Neural cell (in vitro differentiated cells): ENCODE measurements at regions not wholly inside any gene's neighbourhood (a gene's known extent, or its start where the extent isn't known, plus 50 kb on each side); places are given as distances from the start of the nearest gene placed in this dataset.
"Not testable (repeated sequence)": the region's sequence is repeated elsewhere in the genome, so short reads cannot be mapped to it uniquely, and the experiment has no call there.

ENCODE experiments used
- H2AFZ ChIP-seq: fragments of 200-600, 300-800 bp; sonication (generic), shearing (Covaris generic); 2 replicates; pipeline ENCODE4 v1.6.0; 2014; ENCODE audit warnings: low read depth, mild to moderate bottlenecking, antibody characterized with exemption, low read length, moderate library complexity
- H3F3A ChIP-seq: fragments of 200-600 bp; shearing (Covaris generic); 2 replicates; pipeline ENCODE4 v1.6.1; 2016; ENCODE audit warnings: mild to moderate bottlenecking, moderate library complexity, mixed read lengths, antibody characterized with exemption, low read length; ENCODE audit not compliant: insufficient read depth, poor library complexity, severe bottlenecking
- H3K27ac ChIP-seq: fragments of 200-600, 300-800 bp; sonication (generic), shearing (Covaris generic); 2 replicates; pipeline ENCODE4 v1.5.1; 2014; ENCODE audit warnings: mild to moderate bottlenecking, low read length, moderate library complexity
- H3K27me3 ChIP-seq: fragments of 300-800, 200-600 bp; sonication (generic), shearing (Covaris generic); 2 replicates; pipeline ENCODE4 v1.6.0; 2014; ENCODE audit warnings: mild to moderate bottlenecking, low read depth, low read length, moderate library complexity; ENCODE audit not compliant: insufficient read depth
- H3K36me3 ChIP-seq: fragments of 300-800, 200-600 bp; sonication (generic), shearing (Covaris generic); 2 replicates; pipeline ENCODE4 v1.5.1; 2014; ENCODE audit warnings: mild to moderate bottlenecking, antibody characterized with exemption, low read length, moderate library complexity; ENCODE audit not compliant: insufficient read depth
- H3K4me2 ChIP-seq: fragments of 300-800, 200-600 bp; sonication (generic), shearing (Covaris generic); 2 replicates; pipeline ENCODE4 v1.6.0; 2014; ENCODE audit warnings: mild to moderate bottlenecking, low read length
- H3K4me3 ChIP-seq: fragments of 300-800, 200-600 bp; sonication (generic), shearing (Covaris generic); 2 replicates; pipeline ENCODE4 v1.5.1; 2014; ENCODE audit warnings: mild to moderate bottlenecking, low read length, moderate library complexity
- H3K79me2 ChIP-seq: fragments of 200-600 bp; shearing (Covaris generic); replicated peaks from 2 replicates; pipeline ENCODE4 v1.6.0; 2014; ENCODE audit warnings: mild to moderate bottlenecking, low read length, moderate library complexity; ENCODE audit not compliant: insufficient read depth
- H3K9ac ChIP-seq: fragments of 300-800, 200-600 bp; sonication (generic), shearing (Covaris generic); 2 replicates; pipeline ENCODE4 v1.6.1; 2016; ENCODE audit warnings: mild to moderate bottlenecking, low read length, mixed read lengths
- H3K9me2 ChIP-seq: fragments of 200-600 bp; shearing (Covaris generic); 2 replicates; pipeline ENCODE4 v1.6.1; 2016; ENCODE audit warnings: mild to moderate bottlenecking, low read length, mixed read lengths; ENCODE audit not compliant: insufficient read depth
- H3K9me3 ChIP-seq: fragments of 200-600, 300-800 bp; sonication (generic), shearing (Covaris generic); 2 replicates; pipeline ENCODE4 v1.6.1; 2016; ENCODE audit warnings: mild to moderate bottlenecking, mixed run types, low read length, moderate library complexity, mixed read lengths
- H4K20me1 ChIP-seq: fragments of 200-600 bp; shearing (Covaris generic); 2 replicates; pipeline ENCODE4 v1.6.1; 2016; ENCODE audit warnings: mild to moderate bottlenecking, mixed run types; ENCODE audit not compliant: insufficient read depth
- EP300 ChIP-seq: fragments of 450-650 bp; conservative IDR thresholded peaks from 2 replicates; pipeline ENCODE4 v1.6.1; 2014; ENCODE audit warnings: antibody characterized with exemption, mild to moderate bottlenecking, moderate library complexity; ENCODE audit not compliant: poor library complexity, severe bottlenecking
- EZH2 ChIP-seq: fragments of 200-600, 300-800 bp; shearing (Covaris generic), sonication (generic); IDR thresholded peaks from 2 replicates; pipeline ENCODE4 v1.6.1; 2014; ENCODE audit warnings: antibody characterized with exemption, low read length, borderline replicate concordance, mild to moderate bottlenecking; ENCODE audit not compliant: insufficient read depth, poor library complexity, severe bottlenecking
- MXI1 ChIP-seq: fragments of 450-650 bp; conservative IDR thresholded peaks from 2 replicates; pipeline ENCODE4 v1.6.1; 2014; ENCODE audit warnings: antibody characterized with exemption, mild to moderate bottlenecking; ENCODE audit not compliant: poor library complexity, severe bottlenecking
- POLR2AphosphoS5 ChIP-seq: IDR thresholded peaks from 2 replicates; pipeline ENCODE4 v1.6.1; 2012
- RAD21 ChIP-seq: fragments of 450-650 bp; conservative IDR thresholded peaks from 2 replicates; pipeline ENCODE4 v1.6.1; 2014; ENCODE audit warnings: antibody characterized with exemption, mild to moderate bottlenecking, moderate library complexity
- REST ChIP-seq: IDR thresholded peaks from 2 replicates; pipeline ENCODE4 v1.6.1; 2012; ENCODE audit warnings: borderline replicate concordance
- SMC3 ChIP-seq: fragments of 450-650 bp; conservative IDR thresholded peaks from 2 replicates; pipeline ENCODE4 v1.6.1; 2014; ENCODE audit warnings: antibody characterized with exemption, mild to moderate bottlenecking, moderate library complexity; ENCODE audit not compliant: poor library complexity
- TAF1 ChIP-seq: IDR thresholded peaks from 2 replicates; pipeline ENCODE4 v1.6.1; 2012; ENCODE audit warnings: low read depth

- no peak overlapping the region for H3K9ac ChIP-seq
- no peak overlapping the region for H3K4me2 ChIP-seq
- H2AFZ ChIP-seq, result no peak overlapping the region
- H3K4me3 ChIP-seq, result no peak overlapping the region
- no peaks in the 10 kb centered on the region for H3K9me3 ChIP-seq
- no peaks in the 10 kb centered on the region for H3K27me3 ChIP-seq
- no peak overlapping the region for H3K27ac ChIP-seq
- H3K9me2 ChIP-seq, result no peaks in the 10 kb centered on the region
- no peaks in the 10 kb centered on the region for H4K20me1 ChIP-seq
- H3F3A ChIP-seq, result no peaks in the 10 kb centered on the region
- no peaks in the 10 kb centered on the region for H3K79me2 ChIP-seq
- H3K36me3 ChIP-seq, result no peaks in the 10 kb centered on the region
- TF ChIP-seq POLR2AphosphoS5, result no peak
- TF ChIP-seq RAD21, result no peak
- TF ChIP-seq MXI1, result no peak
- TF ChIP-seq EZH2, result no peak
- no peak for TF ChIP-seq TAF1
- no peak for TF ChIP-seq SMC3
- no peak for TF ChIP-seq EP300
- no peak for TF ChIP-seq REST
These were observed 237.6 kb upstream of the FOXF1 start for GRCh38 chr16:86272744-86273143.

- no peaks in the 10 kb centered on the region for H3K9me3 ChIP-seq
- no peak overlapping the region for H2AFZ ChIP-seq
- no peak overlapping the region for H3K9ac ChIP-seq
- no peak overlapping the region for H3K4me3 ChIP-seq
- no peak overlapping the region for H3K4me2 ChIP-seq
- no peaks in the 10 kb centered on the region for H3F3A ChIP-seq
- no peaks in the 10 kb centered on the region for H3K36me3 ChIP-seq
- H3K27me3 ChIP-seq, result no peaks in the 10 kb centered on the region
- no peak for TF ChIP-seq REST
- no peak for TF ChIP-seq EZH2
- no peaks in the 10 kb centered on the region for H3K9me2 ChIP-seq
- H3K27ac ChIP-seq, result no peak overlapping the region
- no peaks in the 10 kb centered on the region for H4K20me1 ChIP-seq
- no peaks in the 10 kb centered on the region for H3K79me2 ChIP-seq
These were observed 233.1 kb upstream of the FOXF1 start for GRCh38 chr16:86277221-86277620.

- H3F3A ChIP-seq, H3K9me3 ChIP-seq, H4K20me1 ChIP-seq, H3K9me2 ChIP-seq, H3K27me3 ChIP-seq, H3K27ac ChIP-seq, H3K9ac ChIP-seq, H3K4me3 ChIP-seq, H3K4me2 ChIP-seq, H3K79me2 ChIP-seq, H2AFZ ChIP-seq, H3K36me3 ChIP-seq: not testable (repeated sequence)
These were observed 232.5 kb upstream of the FOXF1 start for GRCh38 chr16:86277859-86278258.
